ENCODE measurements at regions not wholly inside any gene's neighbourhood (a gene's known extent, or its start where the extent isn't known, plus 50 kb on each side); places are given as distances from the start of the nearest gene placed in this dataset.
"Not testable (repeated sequence)": the region's sequence is repeated elsewhere in the genome, so short reads cannot be mapped to it uniquely, and the experiment has no call there.

DNA sequence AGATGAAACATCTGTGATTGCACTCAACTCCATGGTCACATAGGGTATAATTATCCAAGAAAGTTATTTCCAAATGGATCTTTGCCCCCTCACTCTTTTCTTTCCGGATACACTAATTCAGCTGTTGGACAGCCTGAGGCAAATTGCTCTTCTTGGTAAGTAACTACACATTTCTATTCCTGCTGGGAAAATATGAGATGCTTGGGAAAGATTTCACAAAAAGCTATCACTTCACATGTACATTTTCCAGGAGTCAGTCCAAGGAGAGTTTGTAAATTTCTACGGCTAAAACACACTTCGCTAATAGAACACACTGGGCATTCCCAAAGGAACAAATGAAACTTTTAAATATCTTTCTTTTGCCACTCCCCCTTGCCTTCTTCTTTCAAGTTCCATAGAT, 123.0 kb upstream of the GRIA1 start:
- H3K4me3 ChIP-seq (ENCODE audit: low read depth, low read length): no peak overlapping the region
- H3K9me3 ChIP-seq (ENCODE audit: severe bottlenecking): no peaks in the 10 kb centered on the region
- H3K27me3 ChIP-seq (ENCODE audit: insufficient read depth, low read depth, severe bottlenecking): no peaks in the 10 kb centered on the region
- H3K27ac ChIP-seq: no peak overlapping the region
- TF ChIP-seq, protein P1, sequence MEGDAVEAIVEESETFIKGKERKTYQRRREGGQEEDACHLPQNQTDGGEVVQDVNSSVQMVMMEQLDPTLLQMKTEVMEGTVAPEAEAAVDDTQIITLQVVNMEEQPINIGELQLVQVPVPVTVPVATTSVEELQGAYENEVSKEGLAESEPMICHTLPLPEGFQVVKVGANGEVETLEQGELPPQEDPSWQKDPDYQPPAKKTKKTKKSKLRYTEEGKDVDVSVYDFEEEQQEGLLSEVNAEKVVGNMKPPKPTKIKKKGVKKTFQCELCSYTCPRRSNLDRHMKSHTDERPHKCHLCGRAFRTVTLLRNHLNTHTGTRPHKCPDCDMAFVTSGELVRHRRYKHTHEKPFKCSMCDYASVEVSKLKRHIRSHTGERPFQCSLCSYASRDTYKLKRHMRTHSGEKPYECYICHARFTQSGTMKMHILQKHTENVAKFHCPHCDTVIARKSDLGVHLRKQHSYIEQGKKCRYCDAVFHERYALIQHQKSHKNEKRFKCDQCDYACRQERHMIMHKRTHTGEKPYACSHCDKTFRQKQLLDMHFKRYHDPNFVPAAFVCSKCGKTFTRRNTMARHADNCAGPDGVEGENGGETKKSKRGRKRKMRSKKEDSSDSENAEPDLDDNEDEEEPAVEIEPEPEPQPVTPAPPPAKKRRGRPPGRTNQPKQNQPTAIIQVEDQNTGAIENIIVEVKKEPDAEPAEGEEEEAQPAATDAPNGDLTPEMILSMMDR (IDR thresholded peaks at IDR 0.05; ENCODE audit: low read depth, low read length): no peak
- no peaks in the 10 kb centered on the region for H3K36me3 ChIP-seq
- DNase-seq: no peak

DNA sequence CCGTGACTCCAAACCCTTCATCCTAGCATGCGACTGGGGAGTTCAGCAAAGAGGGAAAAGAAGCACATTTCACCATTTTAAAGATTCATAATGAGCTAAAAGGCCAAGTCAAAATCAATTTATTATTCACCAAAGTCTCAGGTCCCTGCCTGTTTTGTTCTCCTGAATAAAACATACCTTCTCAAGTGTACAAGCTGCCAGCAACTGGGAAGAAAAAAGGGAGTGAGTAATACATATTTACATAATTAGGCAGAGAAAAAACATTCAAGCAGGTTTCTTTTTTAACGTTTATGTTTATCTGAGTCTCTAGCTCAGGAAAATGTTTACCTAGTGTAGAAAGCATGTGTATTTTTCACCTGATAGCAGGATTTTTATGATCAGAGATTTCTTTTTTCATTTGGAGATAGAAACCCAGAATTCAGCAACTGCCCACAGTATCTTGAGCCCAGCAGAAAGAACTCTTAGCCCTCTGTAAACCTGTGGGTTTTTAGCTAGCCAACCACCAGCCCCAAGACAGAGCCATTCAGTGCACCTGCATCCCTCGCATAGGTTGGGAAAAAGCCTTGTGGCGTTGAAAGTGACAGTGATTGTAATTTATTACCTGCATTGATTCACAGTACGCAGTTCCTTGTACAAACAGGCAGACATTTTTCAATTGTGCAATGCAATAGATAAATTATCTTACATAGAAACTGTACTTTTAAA, 117.9 kb upstream of the GRIA1 start:
- TF ChIP-seq, protein P1 (IDR thresholded peaks at IDR 0.05; ENCODE audit: low read depth, low read length): no peak
- no peak for DNase-seq
- H3K9me3 ChIP-seq (ENCODE audit: severe bottlenecking): no peaks in the 10 kb centered on the region
- H3K27me3 ChIP-seq (ENCODE audit: insufficient read depth, low read depth, severe bottlenecking): no peaks in the 10 kb centered on the region
- H3K27ac ChIP-seq: no peak overlapping the region
- H3K4me3 ChIP-seq (ENCODE audit: low read depth, low read length): no peak overlapping the region
- no peaks in the 10 kb centered on the region for H3K36me3 ChIP-seq

DNA sequence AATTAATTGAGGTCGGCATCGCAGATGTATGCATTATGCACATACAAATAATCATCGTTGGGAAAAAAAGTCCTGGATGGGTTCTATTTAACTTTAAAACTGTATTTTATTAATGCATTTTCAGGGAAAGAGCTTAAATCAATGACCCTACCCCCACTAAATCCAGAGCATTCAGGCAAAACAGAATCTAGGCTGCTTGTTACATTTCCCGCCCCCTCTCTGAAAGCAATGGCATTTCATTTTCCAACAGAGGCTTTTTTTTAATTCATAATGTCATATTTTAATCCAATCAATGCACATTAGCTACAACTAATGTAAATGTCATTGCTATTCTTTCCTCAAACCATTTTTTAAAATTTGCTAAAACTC, 117.4 kb upstream of the GRIA1 start:
- Histone ChIP-seq H3K4me3 (ENCODE audit: low read depth, low read length) (no peak overlapping the region), H3K36me3 (no peaks in the 10 kb centered on the region), H3K27ac (no peak overlapping the region), H3K9me3 (ENCODE audit: severe bottlenecking) (no peaks in the 10 kb centered on the region), H3K27me3 (ENCODE audit: insufficient read depth, low read depth, severe bottlenecking) (no peaks in the 10 kb centered on the region)
- TF ChIP-seq, protein P1 (IDR thresholded peaks at IDR 0.05; ENCODE audit: low read depth, low read length): no peak
- no peak for DNase-seq

DNA sequence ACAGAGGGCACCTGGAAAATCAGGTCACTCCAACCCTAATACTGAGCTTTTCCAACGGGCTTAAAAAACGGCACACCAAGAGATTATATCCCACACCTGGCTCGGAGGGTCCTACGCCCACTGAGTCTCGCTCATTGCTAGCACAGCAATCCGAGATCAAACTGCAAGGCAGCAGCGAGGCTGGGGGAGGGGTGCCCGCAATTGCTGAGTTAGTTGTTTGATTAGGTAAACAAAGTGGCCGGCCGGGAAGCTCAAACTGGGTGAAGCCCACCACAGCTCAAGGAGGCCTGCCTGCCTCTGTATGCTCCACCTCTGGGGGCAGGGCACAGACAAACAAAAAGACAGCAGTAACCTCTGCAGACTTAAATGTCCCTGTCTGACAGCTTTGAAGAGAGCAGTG, 108.8 kb upstream of the GRIA1 start:
- not testable (repeated sequence) for DNase-seq; H3K27ac ChIP-seq; H3K36me3 ChIP-seq; H3K27me3 ChIP-seq (ENCODE audit: insufficient read depth, low read depth, severe bottlenecking); H3K9me3 ChIP-seq (ENCODE audit: severe bottlenecking); H3K4me3 ChIP-seq (ENCODE audit: low read depth, low read length)

DNA sequence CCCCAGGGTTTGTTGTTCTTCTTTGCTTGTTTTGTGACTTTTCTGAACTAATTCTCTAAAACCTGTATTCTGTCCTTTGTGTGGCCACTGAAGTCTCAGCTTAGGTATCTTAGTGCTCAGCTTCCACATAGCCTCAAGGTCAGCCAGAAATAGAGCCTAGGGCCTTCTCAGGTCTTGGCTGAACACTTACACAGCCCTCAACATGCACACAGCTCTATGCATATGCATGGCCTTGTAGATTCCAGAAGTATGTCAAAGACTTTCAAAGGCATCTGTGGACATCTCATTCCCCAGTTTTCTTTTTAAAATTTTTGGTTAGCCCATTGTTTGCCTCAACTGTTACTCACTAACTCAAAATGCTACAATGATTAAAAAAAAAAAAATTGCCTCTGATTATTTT, 99.9 kb upstream of the GRIA1 start:
- Histone ChIP-seq H3K4me3 (ENCODE audit: low read depth, low read length) (no peak overlapping the region), H3K36me3 (no peaks in the 10 kb centered on the region), H3K9me3 (ENCODE audit: severe bottlenecking) (no peaks in the 10 kb centered on the region), H3K27me3 (ENCODE audit: insufficient read depth, low read depth, severe bottlenecking) (no peaks in the 10 kb centered on the region), H3K27ac (no peak overlapping the region)
- TF ChIP-seq, protein P1 (IDR thresholded peaks at IDR 0.05; ENCODE audit: low read depth, low read length): no peak
- DNase-seq: no peak

DNA sequence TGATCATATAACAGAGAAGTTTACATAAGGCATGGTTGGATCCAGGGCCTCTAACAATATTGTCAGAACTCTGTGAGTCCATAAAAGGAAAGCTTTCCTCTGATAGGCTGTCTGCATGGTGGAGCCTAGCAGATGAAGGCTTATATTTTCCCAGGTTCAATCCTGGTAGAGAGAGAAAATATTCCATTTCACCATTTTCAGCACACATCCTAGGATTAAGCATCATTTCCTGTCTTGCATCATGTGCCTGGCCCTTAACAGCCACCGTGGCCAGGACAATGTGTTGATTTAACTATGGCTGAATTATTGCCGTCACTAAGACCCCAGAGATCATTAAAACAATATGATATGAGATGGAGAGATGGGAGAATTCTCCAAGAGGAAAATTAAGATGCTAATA, 90.9 kb upstream of the GRIA1 start:
- TF ChIP-seq, protein P1 (IDR thresholded peaks at IDR 0.05; ENCODE audit: low read depth, low read length): no peak
- Histone ChIP-seq H3K27me3 (ENCODE audit: insufficient read depth, low read depth, severe bottlenecking) (no peaks in the 10 kb centered on the region), H3K27ac (no peak overlapping the region), H3K36me3 (no peaks in the 10 kb centered on the region), H3K4me3 (ENCODE audit: low read depth, low read length) (no peak overlapping the region), H3K9me3 (ENCODE audit: severe bottlenecking) (no peaks in the 10 kb centered on the region)
- no peak for DNase-seq
